ENCODE measurements at regions not wholly inside any gene's neighbourhood (a gene's known extent, or its start where the extent isn't known, plus 50 kb on each side); places are given as distances from the start of the nearest gene placed in this dataset.

- no peak for DNase-seq (ENCODE audit: low spot score)
- TF ChIP-seq CTCF (IDR thresholded peaks at IDR 0.05; ENCODE audit: extremely low read depth, missing control alignments): no peak
These were observed 96.7 kb downstream of the CHD9NB start for GRCh38 chr16:52956044-52956443.

- DNase-seq (ENCODE audit: low spot score): no peak
- no peak for TF ChIP-seq CTCF (IDR thresholded peaks at IDR 0.05; ENCODE audit: extremely low read depth, missing control alignments)
These were observed 99.5 kb downstream of the CHD9NB start for GRCh38 chr16:52953215-52953614.

GRCh38 chr16:52948946-52949345, 103.8 kb downstream of the CHD9NB start:
- TF ChIP-seq CTCF (IDR thresholded peaks at IDR 0.05; ENCODE audit: extremely low read depth, missing control alignments): no peak
- DNase-seq (ENCODE audit: low spot score): no peak

GRCh38 chr16:52932321-52932720, 120.4 kb downstream of the CHD9NB start:
- TF ChIP-seq CTCF (IDR thresholded peaks at IDR 0.05; ENCODE audit: extremely low read depth, missing control alignments): no peak
- no peak for DNase-seq (ENCODE audit: low spot score)

GRCh38 chr16:52929478-52930400, 123.0 kb downstream of the CHD9NB start:
- DNase-seq (ENCODE audit: low spot score): no peak
- no peak for TF ChIP-seq CTCF (IDR thresholded peaks at IDR 0.05; ENCODE audit: extremely low read depth, missing control alignments)

- no peak for DNase-seq (ENCODE audit: low spot score)
- TF ChIP-seq CTCF (IDR thresholded peaks at IDR 0.05; ENCODE audit: extremely low read depth, missing control alignments): no peak
These were observed 123.7 kb downstream of the CHD9NB start for GRCh38 chr16:52928955-52929354.

- no peak for DNase-seq (ENCODE audit: low spot score)
- no peak for TF ChIP-seq CTCF (IDR thresholded peaks at IDR 0.05; ENCODE audit: extremely low read depth, missing control alignments)
These were observed 127.6 kb downstream of the CHD9NB start for GRCh38 chr16:52925143-52925542.

Measured in GM20000 (cell line).